ENCODE measurements at regions not wholly inside any gene's neighbourhood (a gene's known extent, or its start where the extent isn't known, plus 50 kb on each side); places are given as distances from the start of the nearest gene placed in this dataset.

- TF ChIP-seq POLR2A (IDR thresholded peaks at IDR 0.05; ENCODE audit: low read depth, low read length) (no peak), CTCF (conservative IDR thresholded peaks at IDR 0.05; ENCODE audit: low read depth, low read length) (no peak), NFE2L2 (IDR thresholded peaks at IDR 0.05; ENCODE audit: low read depth, low read length) (no peak), USF2 (IDR thresholded peaks at IDR 0.05; ENCODE audit: low read depth, low read length) (no peak), FOS (IDR thresholded peaks at IDR 0.05; ENCODE audit: low read depth, low read length) (no peak), RFX5 (IDR thresholded peaks at IDR 0.05; ENCODE audit: low read depth, low read length) (no peak), CEBPB (IDR thresholded peaks at IDR 0.05; ENCODE audit: low read depth, low read length) (no peak), MAZ (IDR thresholded peaks at IDR 0.05; ENCODE audit: borderline replicate concordance, low read depth, low read length) (no peak), ELK1 (IDR thresholded peaks at IDR 0.05; ENCODE audit: borderline replicate concordance, low read depth, low read length) (no peak), MAFK (IDR thresholded peaks at IDR 0.05; ENCODE audit: low read depth, low read length) (no peak)
Observed at GRCh38 chr14:31933716-31934115, 143.4 kb upstream of the ARHGAP5 start.
